Glomerular endothelial cell (primary cell): ENCODE measurements at regions not wholly inside any gene's neighbourhood (a gene's known extent, or its start where the extent isn't known, plus 50 kb on each side); places are given as distances from the start of the nearest gene placed in this dataset.
"Not testable (repeated sequence)": the region's sequence is repeated elsewhere in the genome, so short reads cannot be mapped to it uniquely, and the experiment has no call there.

Experiments used
- DNase-seq: peaks from one replicate; pipeline ENCODE4 v3.0.0-alpha.2; 2011; ENCODE audit warnings: low read depth, low spot score; ENCODE audit errors: extremely low read depth

DNA sequence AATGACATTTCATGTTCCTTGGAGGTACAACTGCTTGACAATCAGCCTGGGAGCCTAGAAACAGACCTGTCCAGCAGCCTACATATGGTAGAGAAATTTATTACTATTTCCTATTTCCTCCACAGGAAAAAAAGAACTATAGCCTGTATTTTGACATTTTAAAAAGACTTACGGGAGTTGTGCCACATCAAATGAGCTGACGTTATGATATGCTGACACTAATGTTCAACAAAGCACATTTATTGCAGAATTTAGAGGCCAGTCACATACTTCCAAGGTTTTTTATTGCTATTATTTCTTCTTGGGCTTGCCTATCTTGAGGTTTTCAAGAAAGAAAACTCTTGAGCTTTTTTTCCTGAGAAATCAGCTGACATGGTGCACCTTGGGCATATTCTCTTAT, 305.3 kb downstream of the LRIG3 start:
- DNase-seq, result no peak

DNA sequence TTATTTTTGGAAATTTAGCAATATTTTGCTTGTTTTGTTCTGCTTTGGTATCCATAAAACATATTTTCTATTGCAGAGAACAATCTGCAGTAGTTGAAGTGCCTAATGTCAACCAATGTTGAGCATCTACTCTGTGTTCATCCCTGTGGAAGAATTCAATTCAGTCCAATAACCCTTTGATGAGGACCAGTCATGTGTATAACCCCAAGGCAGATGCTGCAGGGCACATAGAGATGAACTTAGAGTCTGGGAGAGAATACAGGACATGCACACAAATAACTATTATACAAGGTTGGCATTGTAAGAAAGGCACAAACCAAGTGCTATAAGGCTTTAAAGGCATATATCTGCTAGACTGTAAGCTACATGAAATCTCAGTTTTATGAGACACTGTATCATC, 304.7 kb downstream of the LRIG3 start:
- no peak for DNase-seq

DNA sequence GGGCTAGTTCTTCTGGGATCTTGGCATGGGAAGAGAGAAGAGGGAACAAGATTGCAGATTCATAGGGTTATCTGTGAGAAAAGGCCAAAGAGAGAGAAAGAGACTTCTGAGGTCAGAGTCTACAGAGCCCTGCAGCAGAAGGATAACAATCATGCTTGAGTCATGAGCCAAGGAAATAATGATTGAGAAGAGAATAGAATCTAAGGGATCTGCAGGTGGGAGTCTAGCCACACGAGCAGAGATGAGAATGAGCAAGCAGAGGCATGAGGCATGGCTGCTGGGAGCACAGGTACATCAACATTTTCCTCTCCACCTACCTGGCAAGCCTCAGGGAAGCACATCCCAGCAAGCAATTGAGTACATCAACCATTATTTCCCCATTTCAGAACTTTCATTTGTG, 303.7 kb downstream of the LRIG3 start:
- DNase-seq, result no peak

DNA sequence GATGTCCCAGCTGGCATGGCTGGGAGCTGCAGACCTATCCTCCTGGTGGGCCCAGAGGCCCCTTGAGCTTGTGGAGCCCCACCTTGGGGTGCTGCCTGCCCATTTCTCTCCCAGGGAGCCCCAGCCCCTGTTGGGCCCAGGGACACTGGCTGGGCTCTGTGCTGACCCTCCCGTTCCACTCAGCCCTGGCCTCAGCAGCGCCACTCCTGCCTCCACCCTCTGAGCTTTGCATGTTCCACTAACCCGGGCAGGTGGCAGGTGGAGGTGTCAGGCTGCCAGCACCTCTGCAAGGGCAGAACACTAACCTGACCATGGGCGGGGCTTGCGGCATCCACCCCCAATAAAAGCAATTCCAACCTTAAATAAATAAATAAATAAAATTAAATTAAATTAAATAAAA, 299.2 kb downstream of the LRIG3 start:
- no peak for DNase-seq

DNA sequence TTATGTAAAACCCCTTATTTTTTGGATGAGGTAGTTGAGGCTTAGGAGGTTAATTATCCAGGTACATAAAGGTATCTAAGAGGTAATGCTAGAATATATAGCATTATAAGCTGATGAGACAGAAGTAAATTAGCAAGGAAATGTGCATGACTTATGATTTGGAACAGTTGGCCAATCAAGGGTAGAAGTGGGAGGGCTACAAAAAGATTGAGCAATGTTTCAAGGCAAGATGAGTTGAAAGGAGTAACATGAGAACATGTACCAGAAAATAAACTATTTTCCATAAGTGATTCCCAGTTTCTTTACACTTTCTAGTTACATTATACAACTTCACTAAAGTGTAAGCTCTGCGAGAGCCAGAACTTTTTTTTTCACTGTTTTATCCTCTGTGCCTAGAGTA, 290.9 kb downstream of the LRIG3 start:
- DNase-seq, result no peak

DNA sequence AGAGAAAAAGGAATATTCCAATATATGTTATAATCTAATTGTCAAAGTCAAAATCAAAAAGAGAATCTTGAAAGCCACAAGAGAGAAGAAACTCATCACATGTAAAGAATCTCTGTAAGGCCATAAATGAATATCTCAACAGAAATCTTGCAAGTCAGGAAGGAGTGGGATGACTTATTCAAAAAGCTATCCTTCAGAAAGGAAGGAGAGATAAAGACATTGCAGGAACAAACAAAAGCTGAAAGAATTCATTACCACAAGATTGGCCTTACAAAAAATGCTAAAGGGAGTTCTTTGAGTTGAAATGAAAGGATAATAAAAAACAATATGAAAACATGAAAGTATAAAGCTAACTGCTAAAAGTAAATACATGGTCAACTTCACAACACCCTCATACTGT, 286.8 kb downstream of the LRIG3 start:
- no peak for DNase-seq

DNA sequence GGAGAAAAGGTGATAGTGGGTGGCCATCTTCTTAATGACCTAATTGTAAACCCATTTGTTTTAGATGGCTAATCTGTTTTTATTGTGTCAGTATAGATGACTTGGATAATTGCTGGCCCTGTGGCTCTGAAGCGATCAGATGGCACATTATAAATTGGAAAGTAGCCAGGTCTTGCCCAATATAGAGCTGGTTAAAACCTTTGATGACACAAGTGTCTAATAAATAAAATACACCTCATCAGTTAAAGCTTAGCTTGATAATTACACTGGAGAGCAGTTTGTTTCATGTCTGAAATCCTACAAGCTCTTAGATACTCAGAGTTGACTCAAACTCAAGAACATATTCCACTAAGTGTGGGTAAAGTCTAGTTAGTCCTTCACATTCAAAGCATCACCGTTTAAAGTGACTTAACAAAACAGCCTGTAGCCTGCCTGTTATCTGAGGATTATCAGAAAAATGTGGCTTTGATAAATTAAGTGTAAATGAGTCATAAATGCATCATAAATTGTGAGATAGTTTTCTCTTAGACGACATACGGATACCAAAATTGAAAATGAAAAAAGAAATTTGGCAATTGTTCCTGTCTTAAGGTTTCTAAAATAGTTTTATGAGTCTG, 280.9 kb downstream of the LRIG3 start:
- no peak for DNase-seq

DNA sequence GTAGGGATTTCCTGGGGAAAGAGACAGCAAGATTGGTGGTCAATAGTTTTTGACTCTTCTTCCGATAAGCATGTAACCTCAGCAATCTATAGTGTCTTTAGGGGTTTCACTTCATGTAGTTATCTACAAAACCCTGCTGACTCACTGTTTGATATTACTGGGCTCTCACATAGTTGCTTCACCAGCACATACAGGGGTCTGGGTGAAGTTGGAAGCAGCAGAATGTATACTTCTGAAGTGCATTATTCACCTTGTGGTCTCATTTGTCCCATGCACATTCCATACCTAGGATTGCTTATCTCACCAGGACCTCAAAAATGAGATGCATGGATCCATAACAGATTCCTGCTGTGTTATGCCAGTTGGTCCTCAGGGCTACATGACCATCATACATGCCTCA, 280.0 kb downstream of the LRIG3 start:
- no peak for DNase-seq

DNA sequence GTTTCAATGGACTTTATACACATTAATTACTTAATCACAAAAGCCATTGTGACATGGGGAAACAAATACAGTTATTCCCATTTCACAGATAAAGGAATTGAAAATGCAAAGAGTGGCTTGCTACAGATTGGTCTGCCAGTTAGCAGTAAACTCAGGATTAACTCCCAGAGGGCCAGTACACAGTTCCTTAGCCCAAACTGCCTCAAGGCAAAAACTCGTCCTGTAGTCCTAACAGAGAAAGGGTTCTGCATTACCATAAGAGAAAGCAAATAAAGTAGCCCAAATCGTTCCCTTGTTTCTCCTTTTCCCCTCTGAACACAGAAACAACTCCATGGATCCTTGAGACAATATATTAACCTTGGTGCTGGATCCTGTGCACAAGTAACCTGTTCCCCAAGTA, 274.4 kb downstream of the LRIG3 start:
- DNase-seq, result no peak

DNA sequence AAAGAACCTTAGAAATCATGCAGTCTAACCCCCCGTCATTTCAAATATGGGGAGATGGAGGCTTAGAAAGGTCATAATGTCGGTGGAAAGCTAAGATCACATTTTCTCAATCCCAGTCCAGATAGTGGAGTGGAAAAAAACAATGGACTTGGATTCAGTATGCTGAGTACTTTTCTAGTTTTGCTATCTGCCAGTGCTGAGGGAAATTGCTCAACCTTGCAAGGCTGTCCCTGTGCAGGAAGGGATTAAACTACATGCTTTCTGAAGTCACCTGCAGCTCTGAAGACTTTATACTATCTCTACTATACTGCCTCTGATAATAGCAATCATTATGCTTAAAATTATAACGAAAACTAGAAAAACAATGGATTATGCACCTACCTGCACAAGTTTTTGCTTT, 272.8 kb downstream of the LRIG3 start:
- no peak for DNase-seq

DNA sequence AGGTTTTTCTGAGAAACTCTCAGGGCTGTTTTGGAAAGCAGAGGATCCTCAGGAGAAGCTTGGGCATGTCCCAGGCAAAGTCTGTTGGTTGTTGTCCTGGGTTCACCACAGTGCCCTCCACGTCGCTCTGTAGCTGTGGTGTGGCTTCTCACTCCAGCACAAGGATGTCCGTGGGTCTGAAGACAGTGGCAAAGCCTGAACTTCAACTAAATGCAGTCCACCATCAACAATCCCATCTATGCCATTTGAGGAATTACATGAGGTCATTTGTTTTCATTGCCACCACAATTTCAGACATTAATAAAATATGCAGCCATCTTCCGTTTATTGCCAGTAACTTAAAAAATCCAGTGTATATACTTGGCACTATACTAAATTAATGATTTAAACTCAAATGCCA, 272.1 kb downstream of the LRIG3 start:
- no peak for DNase-seq

DNA sequence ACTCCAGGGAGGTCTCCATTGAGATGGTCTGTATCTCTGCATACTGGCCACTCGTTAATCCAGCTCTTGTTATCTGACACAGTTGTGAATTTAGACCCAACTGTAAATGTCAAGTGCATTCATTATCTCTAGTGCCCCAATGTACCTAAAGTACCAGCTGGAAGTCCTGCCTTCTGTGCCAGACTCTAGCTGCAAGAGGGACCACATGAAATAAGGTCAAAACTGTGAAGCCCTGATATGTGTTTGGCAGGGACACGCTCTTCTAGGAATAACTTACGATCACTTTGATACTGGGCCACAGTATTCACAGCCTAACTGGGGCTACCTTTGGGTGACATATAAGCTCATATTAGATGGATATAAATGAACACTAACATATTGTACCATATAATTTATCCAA, 268.5 kb downstream of the LRIG3 start:
- no peak for DNase-seq

DNA sequence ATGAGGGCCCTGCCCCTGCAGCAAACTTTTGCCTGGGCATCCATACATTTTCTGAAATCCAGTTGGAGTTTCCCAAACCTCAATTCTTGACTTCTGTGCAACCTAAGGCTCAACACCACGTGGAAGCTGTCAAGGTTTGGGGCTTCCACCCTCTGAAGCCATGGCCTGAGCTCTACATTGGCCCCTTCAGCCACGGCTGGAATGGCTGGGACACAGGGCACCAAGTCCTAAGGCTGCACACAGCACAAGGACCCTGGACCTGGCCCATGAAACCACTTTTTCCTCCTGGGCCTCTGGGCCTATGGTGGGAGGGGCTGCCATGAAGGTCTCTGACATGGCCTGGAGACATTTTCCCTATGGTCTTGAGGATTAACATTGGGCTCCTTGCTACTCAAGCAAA, 266.3 kb downstream of the LRIG3 start:
- no peak for DNase-seq

DNA sequence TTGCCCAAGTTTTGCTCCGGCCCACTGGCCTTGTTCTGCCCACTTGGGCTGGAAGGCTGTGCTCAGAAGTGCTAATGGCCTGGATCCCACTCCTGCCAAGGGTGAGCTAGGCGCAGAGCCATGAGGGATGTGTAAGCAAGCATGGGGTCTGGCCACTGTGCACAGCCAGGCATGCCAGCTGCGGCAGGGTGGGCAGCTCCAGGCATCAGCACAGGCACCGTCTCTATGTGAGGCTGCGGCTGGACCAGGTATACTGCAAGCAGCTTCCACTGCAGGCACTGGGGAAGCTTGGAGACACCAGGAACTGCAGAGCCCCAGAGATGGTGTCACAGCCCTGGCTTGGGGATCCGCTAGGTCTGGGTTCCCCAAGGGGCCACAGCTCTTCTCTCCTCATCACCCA, 264.9 kb downstream of the LRIG3 start:
- no peak for DNase-seq

DNA sequence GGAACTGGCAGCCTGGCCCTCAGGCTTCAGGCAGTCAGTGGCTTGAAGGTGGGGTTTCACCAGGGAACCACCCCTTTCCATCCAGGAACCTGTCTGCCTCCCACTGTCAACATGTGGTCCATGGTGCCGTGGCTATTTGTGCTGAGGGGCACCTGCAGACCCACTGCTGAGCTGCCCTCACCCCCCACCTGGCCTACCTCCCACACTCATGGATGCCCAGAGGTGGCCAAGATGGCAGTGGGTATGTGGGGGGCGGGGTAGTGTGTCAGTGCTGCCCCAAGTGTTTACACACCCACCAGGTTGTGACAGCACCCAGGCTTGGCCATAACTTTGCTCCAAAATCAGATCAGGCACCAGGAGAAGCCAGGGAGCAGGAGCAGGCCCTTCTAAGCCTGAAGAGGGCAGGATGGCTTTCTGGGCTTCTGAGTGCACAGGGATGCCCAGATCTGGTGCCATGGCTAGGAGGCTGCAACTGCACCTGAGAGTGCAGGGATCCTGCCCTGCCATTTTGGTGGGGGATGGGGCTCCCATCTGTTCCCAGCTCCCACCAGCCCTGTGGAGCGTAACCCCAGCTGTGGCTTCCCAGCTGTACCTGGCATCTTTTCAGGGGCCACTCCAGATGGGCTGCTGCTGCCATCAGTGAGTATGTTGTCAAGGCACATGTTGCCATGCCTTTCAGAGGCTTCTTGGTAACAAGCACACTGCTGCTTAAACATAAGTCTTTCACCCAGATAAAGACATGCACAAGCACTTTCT, 263.9 kb downstream of the LRIG3 start:
- DNase-seq, result no peak

DNA sequence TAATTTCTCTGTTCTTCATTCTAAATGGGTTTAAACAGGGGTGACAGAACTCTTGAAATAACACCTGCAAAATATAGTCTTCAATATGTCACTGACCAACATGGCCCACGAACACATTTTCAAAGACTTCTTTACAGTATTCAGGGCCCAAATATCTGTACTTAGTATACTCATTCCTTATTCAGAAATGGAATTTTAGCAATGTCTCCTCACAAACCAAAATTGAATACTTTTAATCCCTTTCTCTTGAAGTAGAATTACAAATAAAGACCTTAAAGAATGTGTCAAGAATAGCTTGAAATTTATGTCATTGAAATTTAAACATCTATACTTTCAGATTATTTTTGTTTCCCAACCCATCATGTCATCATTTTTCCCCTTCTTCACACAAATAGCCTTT, 263.1 kb downstream of the LRIG3 start:
- DNase-seq, result no peak

DNA sequence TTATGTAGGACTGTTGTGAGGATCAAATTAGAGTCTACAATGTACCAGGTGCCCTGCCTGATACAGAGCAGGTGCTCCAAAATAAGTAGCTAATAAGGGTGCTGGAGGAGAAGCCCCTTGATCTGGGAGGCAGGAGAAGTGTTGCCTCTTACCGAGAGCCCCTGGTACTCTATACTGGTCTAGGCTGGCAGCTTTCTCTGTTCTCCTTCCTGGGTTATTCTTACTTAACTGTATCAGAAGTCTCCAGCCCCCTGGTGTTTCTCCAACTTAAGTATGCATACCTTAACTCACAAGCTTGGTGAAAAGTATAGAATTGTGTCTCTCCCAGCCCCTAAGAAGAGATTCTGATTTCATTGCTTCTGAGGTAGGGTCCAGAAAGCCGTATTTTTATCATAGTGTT, 254.9 kb downstream of the LRIG3 start:
- no peak for DNase-seq

DNA sequence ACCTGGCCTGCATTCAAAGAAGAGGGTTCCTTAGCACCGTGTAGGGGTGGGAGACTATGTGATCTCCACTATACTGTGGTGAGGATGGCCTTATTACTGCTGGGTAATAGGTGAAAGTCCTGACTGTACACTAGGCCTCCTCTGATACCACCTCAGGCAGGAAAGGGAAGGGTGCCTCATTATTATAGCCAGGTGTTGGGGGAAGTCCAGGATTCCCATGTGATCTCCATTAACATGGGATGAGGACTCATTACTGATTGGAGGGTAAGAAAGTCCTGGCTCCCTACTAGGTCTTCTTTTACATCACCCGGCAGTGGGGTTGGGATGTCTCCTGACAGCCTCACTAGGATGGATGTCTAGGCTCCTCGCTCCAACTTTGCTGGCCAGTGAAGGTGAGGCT, 252.1 kb downstream of the LRIG3 start:
- no peak for DNase-seq

DNA sequence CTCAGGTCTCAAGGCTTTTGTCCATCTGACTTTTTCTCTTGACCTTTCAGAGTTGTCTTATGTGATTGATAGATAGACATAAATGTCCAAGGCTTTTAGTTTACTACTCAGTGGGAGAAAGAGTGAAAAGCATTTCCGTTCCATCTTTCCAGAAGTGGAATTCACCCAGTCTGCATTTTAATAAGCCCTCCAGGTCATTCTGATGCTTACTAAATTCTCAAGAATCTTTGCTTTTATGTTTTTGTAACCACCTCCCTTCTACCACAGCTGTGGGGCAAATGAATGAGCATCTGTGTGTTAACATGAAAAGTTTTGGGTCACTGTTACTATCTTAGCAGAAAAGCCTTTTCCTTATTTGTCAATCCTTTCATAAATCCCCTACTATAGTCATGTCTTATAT, 251.4 kb downstream of the LRIG3 start:
- DNase-seq, result no peak

DNA sequence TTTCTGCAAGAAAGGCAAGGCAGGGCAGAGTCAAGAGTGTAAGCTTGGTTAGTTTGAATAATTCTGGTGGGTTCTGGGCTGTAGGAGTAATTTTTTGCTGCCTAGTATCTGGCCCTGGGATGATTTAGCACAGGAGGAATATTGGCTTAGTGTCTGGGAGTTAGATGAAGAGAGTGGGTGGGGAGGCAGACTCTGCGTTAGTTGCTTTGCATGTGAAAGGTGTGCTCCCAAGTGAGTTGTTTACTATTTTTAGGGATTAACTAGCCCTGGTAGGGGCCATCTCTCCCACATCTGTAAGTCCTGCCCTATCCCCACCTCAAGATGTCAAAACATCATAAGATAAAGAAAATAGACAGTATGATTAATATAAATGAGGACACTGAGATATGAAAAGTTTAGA, 249.7 kb downstream of the LRIG3 start:
- DNase-seq, result no peak

DNA sequence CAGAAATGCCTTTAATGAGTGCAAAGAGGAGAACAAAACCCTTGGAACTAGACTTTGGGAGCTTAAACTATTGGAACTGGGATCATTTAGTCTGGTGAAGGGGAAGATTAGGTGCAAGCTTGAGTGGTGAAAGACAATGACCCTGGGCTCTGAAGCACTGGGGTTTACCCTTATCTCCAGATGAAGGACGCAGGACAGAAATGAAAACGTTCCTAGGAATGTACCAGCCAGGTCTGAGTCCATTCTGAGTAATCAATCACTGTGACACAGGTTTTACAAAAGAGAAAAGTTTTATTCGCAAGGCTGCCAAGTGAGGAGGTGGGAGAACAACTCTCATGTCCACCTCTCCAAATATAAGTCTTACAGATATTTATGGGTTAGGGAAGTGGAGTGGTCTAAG, 249.1 kb downstream of the LRIG3 start:
- DNase-seq, result no peak

DNA sequence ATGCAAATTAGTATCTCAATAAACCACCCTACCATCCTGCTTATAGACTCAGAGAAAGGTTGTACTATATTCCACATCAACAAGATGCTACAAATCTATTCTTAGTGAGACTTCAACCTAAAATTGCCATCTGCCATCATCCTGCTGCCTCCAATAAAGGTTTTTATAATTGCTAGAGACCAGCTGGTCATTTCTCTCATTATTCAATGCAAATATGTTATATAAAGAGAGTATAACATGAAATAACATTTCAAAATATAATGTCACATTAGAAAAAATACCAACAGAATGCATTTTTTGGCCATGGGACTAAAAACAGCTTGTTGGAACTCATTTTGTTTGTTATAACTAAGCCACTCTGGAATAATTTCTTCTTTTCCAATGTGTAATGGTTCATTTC, 247.3 kb downstream of the LRIG3 start:
- no peak for DNase-seq

DNA sequence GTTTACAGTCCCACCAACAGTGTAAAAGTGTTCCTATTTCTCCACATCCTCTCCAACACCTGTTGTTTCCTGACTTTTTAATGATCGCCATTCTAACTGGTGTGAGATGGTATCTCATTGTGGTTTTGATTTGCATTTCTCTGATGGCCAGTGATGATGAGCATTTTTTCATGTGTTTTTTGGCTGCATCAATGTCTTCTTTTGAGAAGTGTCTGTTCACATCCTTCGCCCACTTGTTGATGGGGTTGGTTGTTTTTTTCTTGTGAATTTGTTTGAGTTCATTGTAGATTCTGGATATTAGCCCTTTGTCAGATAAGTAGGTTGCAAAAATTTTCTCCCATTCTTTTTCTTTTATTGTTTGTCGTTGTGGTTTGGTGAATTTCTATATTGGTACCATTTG, 242.5 kb downstream of the LRIG3 start:
- not testable (repeated sequence) for DNase-seq
